OCI-LY1 (cell line): ENCODE measurements at regions not wholly inside any gene's neighbourhood (a gene's known extent, or its start where the extent isn't known, plus 50 kb on each side); places are given as distances from the start of the nearest gene placed in this dataset.

Experiments used
- EZH2 ChIP-seq: fragments of 200-600 bp; sonication (generic), shearing (Covaris generic); IDR thresholded peaks from 2 replicates; pipeline ENCODE4 v1.8.0; 2017; ENCODE audit warnings: borderline replicate concordance, mixed run types, mild to moderate bottlenecking, antibody characterized with exemption, low read length, moderate library complexity, mixed read lengths
- TF ChIP-seq, protein P1 (sequence below): fragments of 200-600 bp; sonication (generic), shearing (Covaris generic); IDR thresholded peaks from 2 replicates; pipeline ENCODE4 v1.5.1; 2017; ENCODE audit warnings: mild to moderate bottlenecking, antibody characterized with exemption, low read length, moderate library complexity, mixed read lengths

DNA sequence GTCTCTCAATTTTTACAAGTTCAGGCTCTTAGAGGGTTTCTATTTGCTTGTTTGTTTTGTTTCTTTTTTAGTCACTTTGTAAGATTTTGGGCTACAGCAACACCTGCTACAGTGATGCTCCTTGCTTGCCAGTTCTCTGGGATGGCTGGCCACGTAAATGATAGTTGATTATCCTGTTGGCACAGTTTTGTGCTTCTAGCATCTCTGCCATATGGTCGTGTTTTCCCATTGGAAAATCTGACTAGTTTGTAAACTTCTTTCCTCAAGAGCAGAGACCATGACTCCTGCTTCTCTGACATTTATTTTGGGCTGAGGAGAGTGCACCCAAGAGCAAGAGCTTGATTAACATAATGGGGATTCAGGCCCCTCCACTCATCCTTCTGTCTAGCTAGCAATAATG lies 1621.6 kb upstream of the RAG2 start:
- TF ChIP-seq, protein P1, sequence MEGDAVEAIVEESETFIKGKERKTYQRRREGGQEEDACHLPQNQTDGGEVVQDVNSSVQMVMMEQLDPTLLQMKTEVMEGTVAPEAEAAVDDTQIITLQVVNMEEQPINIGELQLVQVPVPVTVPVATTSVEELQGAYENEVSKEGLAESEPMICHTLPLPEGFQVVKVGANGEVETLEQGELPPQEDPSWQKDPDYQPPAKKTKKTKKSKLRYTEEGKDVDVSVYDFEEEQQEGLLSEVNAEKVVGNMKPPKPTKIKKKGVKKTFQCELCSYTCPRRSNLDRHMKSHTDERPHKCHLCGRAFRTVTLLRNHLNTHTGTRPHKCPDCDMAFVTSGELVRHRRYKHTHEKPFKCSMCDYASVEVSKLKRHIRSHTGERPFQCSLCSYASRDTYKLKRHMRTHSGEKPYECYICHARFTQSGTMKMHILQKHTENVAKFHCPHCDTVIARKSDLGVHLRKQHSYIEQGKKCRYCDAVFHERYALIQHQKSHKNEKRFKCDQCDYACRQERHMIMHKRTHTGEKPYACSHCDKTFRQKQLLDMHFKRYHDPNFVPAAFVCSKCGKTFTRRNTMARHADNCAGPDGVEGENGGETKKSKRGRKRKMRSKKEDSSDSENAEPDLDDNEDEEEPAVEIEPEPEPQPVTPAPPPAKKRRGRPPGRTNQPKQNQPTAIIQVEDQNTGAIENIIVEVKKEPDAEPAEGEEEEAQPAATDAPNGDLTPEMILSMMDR, result no peak
- TF ChIP-seq EZH2, result no peak
